Muscle layer of colon (tissue), 2 donors: ENCODE measurements at regions not wholly inside any gene's neighbourhood (a gene's known extent, or its start where the extent isn't known, plus 50 kb on each side); places are given as distances from the start of the nearest gene placed in this dataset.

Experiments
- H3K27ac ChIP-seq: one replicate; pipeline ENCODE4 v1.7.0; 2013; ENCODE audit warnings: low read depth, mild to moderate bottlenecking, low read length, moderate library complexity
- H3K27me3 ChIP-seq, 2 donors: one replicate each; pipeline ENCODE4 v1.7.0; 2013; ENCODE audit warnings: low read length in 2 of 2, mild to moderate bottlenecking in 2 of 2; ENCODE audit not compliant: insufficient read depth in 2 of 2, control insufficient read depth in 1 of 2
- H3K36me3 ChIP-seq: one replicate; pipeline ENCODE4 v1.7.0; 2013; ENCODE audit warnings: mild to moderate bottlenecking, low read length; ENCODE audit not compliant: insufficient read depth
- H3K4me1 ChIP-seq: one replicate; pipeline ENCODE4 v1.7.0; 2013; ENCODE audit warnings: mild to moderate bottlenecking, low read length; ENCODE audit not compliant: insufficient read depth
- H3K4me3 ChIP-seq, 2 donors: one replicate each; pipeline ENCODE4 v1.7.0; 2013; ENCODE audit warnings: low read length in 2 of 2, low read depth in 1 of 2, mild to moderate bottlenecking in 1 of 2, moderate library complexity in 1 of 2
- H3K9ac ChIP-seq: one replicate; pipeline ENCODE4 v1.7.0; 2013; ENCODE audit warnings: low read length
- H3K9me3 ChIP-seq: one replicate; pipeline ENCODE4 v1.7.0; 2013; ENCODE audit warnings: mild to moderate bottlenecking, low read length
- donor health status: abdominal sarcoma.
- donor health status: Adenocarcinoma of cecum.

GRCh38 chr2:48108455-48108854 is 202.2 kb upstream of the FBXO11 start:
- H3K27ac ChIP-seq = no peak overlapping the region
- no peaks in the 10 kb centered on the region for H3K27me3 ChIP-seq
- H3K9me3 ChIP-seq = no peaks in the 10 kb centered on the region

GRCh38 chr2:48109491-48110204 is 203.3 kb upstream of the FBXO11 start:
- peaks cover 19% of the 10 kb centered on the region for H3K4me1 ChIP-seq
- no peak overlapping the region for H3K27ac ChIP-seq
- H3K4me3 ChIP-seq = no peak overlapping the region
- H3K27me3 ChIP-seq = no peaks in the 10 kb centered on the region
- H3K9ac ChIP-seq = no peak overlapping the region
- H3K36me3 ChIP-seq = no peaks in the 10 kb centered on the region
- no peaks in the 10 kb centered on the region for H3K9me3 ChIP-seq

More at GRCh38 chr2:48108455-48108854, 202.2 kb upstream of the FBXO11 start:
- no peak overlapping the region for H3K4me3 ChIP-seq
- H3K36me3 ChIP-seq = no peaks in the 10 kb centered on the region
- no peak overlapping the region for H3K9ac ChIP-seq
- peaks cover 19% of the 10 kb centered on the region for H3K4me1 ChIP-seq

- Histone ChIP-seq H3K27ac (no peak overlapping the region), H3K4me3 (no peak overlapping the region), H3K27me3 (no peaks in the 10 kb centered on the region), H3K9me3 (no peaks in the 10 kb centered on the region), H3K9ac (no peak overlapping the region), H3K36me3 (no peaks in the 10 kb centered on the region), H3K4me1 (peaks cover 19% of the 10 kb centered on the region)
Observed at GRCh38 chr2:48110492-48110891, 204.0 kb upstream of the FOXN2 start.

- H3K27ac ChIP-seq = peak overlapping the region; percentile 24
- no peaks in the 10 kb centered on the region for H3K27me3 ChIP-seq
- H3K36me3 ChIP-seq = no peaks in the 10 kb centered on the region
- no peaks in the 10 kb centered on the region for H3K9me3 ChIP-seq
- no peak overlapping the region for H3K4me3 ChIP-seq
- peaks cover 4% of the 10 kb centered on the region for H3K4me1 ChIP-seq
- no peak overlapping the region for H3K9ac ChIP-seq
Observed at GRCh38 chr2:48112911-48113680, 201.4 kb upstream of the FOXN2 start.

- Histone ChIP-seq H3K4me3 (no peak overlapping the region), H3K27ac (no peak overlapping the region), H3K36me3 (no peaks in the 10 kb centered on the region), H3K9ac (no peak overlapping the region), H3K9me3 (no peaks in the 10 kb centered on the region), H3K4me1 (peaks cover 4% of the 10 kb centered on the region), H3K27me3 (no peaks in the 10 kb centered on the region)
Observed at GRCh38 chr2:48113767-48114166, 200.7 kb upstream of the FOXN2 start.

GRCh38 chr2:48114256-48114655 is 200.2 kb upstream of the FOXN2 start:
- Histone ChIP-seq H3K4me1 (peaks cover 4% of the 10 kb centered on the region), H3K27me3 (no peaks in the 10 kb centered on the region), H3K4me3 (no peak overlapping the region), H3K9me3 (no peaks in the 10 kb centered on the region), H3K27ac (no peak overlapping the region), H3K9ac (no peak overlapping the region), H3K36me3 (no peaks in the 10 kb centered on the region)

GRCh38 chr2:48116497-48116896 is 198.0 kb upstream of the FOXN2 start:
- H3K36me3 ChIP-seq = no peaks in the 10 kb centered on the region
- H3K9ac ChIP-seq = no peak overlapping the region
- H3K4me3 ChIP-seq = no peak overlapping the region
- no peaks in the 10 kb centered on the region for H3K27me3 ChIP-seq
- H3K9me3 ChIP-seq = no peaks in the 10 kb centered on the region
- H3K27ac ChIP-seq = no peak overlapping the region
- no peaks in the 10 kb centered on the region for H3K4me1 ChIP-seq

- H3K9me3 ChIP-seq = no peaks in the 10 kb centered on the region
- no peak overlapping the region for H3K27ac ChIP-seq
- no peaks in the 10 kb centered on the region for H3K27me3 ChIP-seq
- H3K9ac ChIP-seq = no peak overlapping the region
- no peaks in the 10 kb centered on the region for H3K36me3 ChIP-seq
- H3K4me1 ChIP-seq = no peaks in the 10 kb centered on the region
- H3K4me3 ChIP-seq = no peak overlapping the region
Observed at GRCh38 chr2:48118895-48119294, 195.6 kb upstream of the FOXN2 start.

- H3K4me3 ChIP-seq = no peak overlapping the region
- no peak overlapping the region for H3K27ac ChIP-seq
- no peaks in the 10 kb centered on the region for H3K27me3 ChIP-seq
- H3K36me3 ChIP-seq = no peaks in the 10 kb centered on the region
- H3K4me1 ChIP-seq = no peaks in the 10 kb centered on the region
- H3K9me3 ChIP-seq = no peaks in the 10 kb centered on the region
- H3K9ac ChIP-seq = no peak overlapping the region
Observed at GRCh38 chr2:48120112-48120511, 194.4 kb upstream of the FOXN2 start.

GRCh38 chr2:48120759-48121242 is 193.7 kb upstream of the FOXN2 start:
- Histone ChIP-seq H3K9me3 (no peaks in the 10 kb centered on the region), H3K4me3 (no peak overlapping the region), H3K27ac (no peak overlapping the region), H3K9ac (no peak overlapping the region), H3K36me3 (no peaks in the 10 kb centered on the region), H3K4me1 (no peaks in the 10 kb centered on the region), H3K27me3 (no peaks in the 10 kb centered on the region)

- H3K36me3 ChIP-seq = no peaks in the 10 kb centered on the region
- no peak overlapping the region for H3K9ac ChIP-seq
- no peak overlapping the region for H3K27ac ChIP-seq
- no peaks in the 10 kb centered on the region for H3K9me3 ChIP-seq
- no peak overlapping the region for H3K4me3 ChIP-seq
- H3K4me1 ChIP-seq = no peaks in the 10 kb centered on the region
- H3K27me3 ChIP-seq = no peaks in the 10 kb centered on the region
Observed at GRCh38 chr2:48122166-48122565, 192.3 kb upstream of the FOXN2 start.
